HepG2 (cell line): ENCODE measurements at regions not wholly inside any gene's neighbourhood (a gene's known extent, or its start where the extent isn't known, plus 50 kb on each side); places are given as distances from the start of the nearest gene placed in this dataset.

ENCODE experiments used
- ATAC-seq: fragments of 200-7000 bp; cut with Tn5 transposase; 3 replicates; pipeline ENCODE4 v1.9.1; 2020; ENCODE audit warnings: mild to moderate bottlenecking, moderate library complexity
- BruUV-seq: library from RNA; stranded (reverse); fragments of 400-500 nt; replicated peaks from 2 replicates; lab custom pipeline; 2021; lab: Mats Ljungman, UMichigan
- CTCF ChIA-PET: fragments of 300-600 bp; formaldehyde crosslinking; extraction: SDS; loops from one replicate; lab custom pipeline; 2021; ENCODE audit warnings: low total read pairs, inconsistent platforms, low intra/inter-chr PET ratio; lab: Yijun Ruan, JAX
- POLR2A ChIA-PET: fragments of 350-600 bp; sonication (Branson Sonifier 250); formaldehyde crosslinking; loops from one replicate; lab custom pipeline; 2020; ENCODE audit warnings: antibody characterized with exemption, inconsistent platforms; lab: Yijun Ruan, JAX
- DNase-seq: peaks from one replicate; pipeline ENCODE4 v3.0.0-alpha.2; 2015; ENCODE audit warnings: low spot score
- FAIRE-seq: peaks from 3 replicates; lab custom pipeline; 2011; peaks lifted over from hg19 to GRCh38; lab: Jason Lieb, UNC
- H2AFZ ChIP-seq: one replicate; pipeline ENCODE4 v1.6.1; 2011; ENCODE audit warnings: low read length, inconsistent platforms
- H3K27ac ChIP-seq: fragments of 300-600 bp; 3 replicates; pipeline ENCODE4 v1.8.0; 2011; ENCODE audit warnings: mixed run types, mild to moderate bottlenecking, mixed read lengths, low read length, inconsistent platforms; ENCODE audit not compliant: insufficient read depth; ENCODE audit errors: extremely low read length
- H3K27me3 ChIP-seq, 2 experiments: fragments of 200-600 bp in 1 of 2; 2 replicates in 1 of 2; 3 replicates in 1 of 2; pipeline versions ENCODE4 v1.6.0 to v1.8.0; 2011; ENCODE audit warnings: low read length in 2 of 2, mild to moderate bottlenecking in 2 of 2, moderate library complexity in 2 of 2, inconsistent platforms in 1 of 2; ENCODE audit not compliant: insufficient read depth in 2 of 2, control insufficient read depth in 1 of 2
- H3K36me3 ChIP-seq, 2 experiments: fragments of 200-600 bp in 1 of 2; replicated peaks in 1 of 2; 2 replicates in 1 of 2; 3 replicates in 1 of 2; pipeline versions ENCODE4 v1.5.1 to v1.8.0; 2011; ENCODE audit warnings: low read length in 2 of 2, inconsistent platforms in 1 of 2; ENCODE audit not compliant: insufficient read depth in 2 of 2, control insufficient read depth in 1 of 2
- H3K4me1 ChIP-seq: 2 replicates; pipeline ENCODE4 v1.5.1; 2012; ENCODE audit warnings: low read length, inconsistent platforms; ENCODE audit not compliant: insufficient read depth
- H3K4me2 ChIP-seq: 2 replicates; pipeline ENCODE4 v1.6.0; 2011; ENCODE audit warnings: low read depth, low read length, inconsistent platforms
- H3K4me3 ChIP-seq, 3 experiments: fragments of 200-600 bp in 1 of 3; sonication (generic), shearing (Covaris generic) in 1 of 3; replicated peaks in 1 of 3; 2 replicates each; pipeline ENCODE4 v1.5.1; 2011 to 2016; ENCODE audit warnings: low read length in 3 of 3, inconsistent platforms in 2 of 3, low read depth in 2 of 3, mild to moderate bottlenecking in 2 of 3, control low read depth in 1 of 3, mixed read lengths in 1 of 3; ENCODE audit not compliant: insufficient read depth in 1 of 3
- H3K79me2 ChIP-seq: one replicate; pipeline ENCODE4 v1.6.1; 2011; ENCODE audit warnings: low read length, inconsistent platforms; ENCODE audit not compliant: insufficient read depth
- H3K9ac ChIP-seq: 2 replicates; pipeline ENCODE4 v1.6.0; 2011; ENCODE audit warnings: mild to moderate bottlenecking, low read depth, low read length, inconsistent platforms; ENCODE audit not compliant: insufficient read depth
- H3K9me3 ChIP-seq: 2 replicates; pipeline ENCODE4 v1.5.1; 2012; ENCODE audit warnings: mild to moderate bottlenecking, low read length
- H4K20me1 ChIP-seq: 2 replicates; pipeline ENCODE4 v1.6.0; 2011; ENCODE audit warnings: inconsistent platforms, mild to moderate bottlenecking, low read length, moderate library complexity; ENCODE audit not compliant: insufficient read depth
- AKAP8 ChIP-seq: sonication (generic); formaldehyde crosslinking; IDR thresholded peaks from 2 replicates; pipeline ENCODE4 v1.5.1; 2020; ENCODE audit warnings: mild to moderate bottlenecking, missing genetic modification reagents
- HNF1B ChIP-seq: sonication (generic); formaldehyde crosslinking; IDR thresholded peaks from 2 replicates; pipeline ENCODE4 v1.5.1; 2020; ENCODE audit warnings: mild to moderate bottlenecking, moderate library complexity, missing genetic modification reagents
- KLF13 ChIP-seq: sonication (generic); formaldehyde crosslinking; IDR thresholded peaks from 2 replicates; pipeline ENCODE4 v1.4.0; 2020; ENCODE audit warnings: mild to moderate bottlenecking, missing genetic modification reagents
- KLF16 ChIP-seq, 2 experiments: sonication (generic) in 1 of 2; formaldehyde crosslinking in 1 of 2; IDR thresholded peaks; 2 replicates each; pipeline versions ENCODE4 v1.6.1 to v1.8.0; 2016 to 2023; ENCODE audit warnings: missing genetic modification reagents in 2 of 2, missing compliant biosample characterization in 1 of 2
- KMT2B ChIP-seq: IDR thresholded peaks from 2 replicates; pipeline ENCODE4 v1.6.1; 2016; ENCODE audit warnings: missing genetic modification reagents, missing compliant biosample characterization
- SMAD1 ChIP-seq: sonication (generic); formaldehyde crosslinking; IDR thresholded peaks from 2 replicates; pipeline ENCODE4 v1.4.0; 2020; ENCODE audit warnings: missing genetic modification reagents, low read depth, mild to moderate bottlenecking, borderline replicate concordance
- THRA ChIP-seq: sonication (generic); formaldehyde crosslinking; IDR thresholded peaks from 2 replicates; pipeline ENCODE4 v1.4.0; 2020; ENCODE audit warnings: missing genetic modification reagents, borderline replicate concordance
- TRAFD1 ChIP-seq: sonication (generic); formaldehyde crosslinking; IDR thresholded peaks from 2 replicates; pipeline ENCODE4 v1.5.1; 2020; ENCODE audit warnings: missing genetic modification reagents, mild to moderate bottlenecking, borderline replicate concordance
- ZFP36L1 ChIP-seq: sonication (generic); formaldehyde crosslinking; IDR thresholded peaks from 2 replicates; pipeline ENCODE4 v1.8.0; 2022; ENCODE audit warnings: mild to moderate bottlenecking, missing genetic modification reagents, moderate library complexity
- ZSCAN12 ChIP-seq: sonication (generic); formaldehyde crosslinking; IDR thresholded peaks from 2 replicates; pipeline ENCODE4 v1.9.0; 2021; ENCODE audit warnings: mild to moderate bottlenecking, missing genetic modification reagents
- WGBS: methylation state at CpG from one replicate; pipeline ENCODE4 v1.1.6; 2017; ENCODE audit warnings: low lambda C conversion rate; 5-methylcytosine and 5-hydroxymethylcytosine counted together
- in situ Hi-C: cut with HindIII; loops from 2 replicates; pipeline ENCODE4 v1.10.0; 2017; ENCODE audit warnings: low pct_unique_long_range_greater_than_20kb; ENCODE audit not compliant: extremely low pct_ligation_motif_present
- intact Hi-C: fragments of 100-400 bp; cut with micrococcal nuclease; formaldehyde crosslinking; loops from one replicate; pipeline ENCODE4 v1.10.0; 2022; ENCODE audit not compliant: unreplicated experiment
- TF ChIP-seq, protein P1 (sequence below): sonication (generic); formaldehyde crosslinking; IDR thresholded peaks from 2 replicates; pipeline ENCODE4 v1.4.0; 2020; ENCODE audit warnings: missing genetic modification reagents, borderline replicate concordance
- TF ChIP-seq, protein P2 (sequence below): sonication (generic); formaldehyde crosslinking; conservative IDR thresholded peaks from 2 replicates; pipeline ENCODE4 v1.4.0; 2020; ENCODE audit warnings: missing genetic modification reagents
- TF ChIP-seq, protein P3 (sequence below): sonication (generic); formaldehyde crosslinking; IDR thresholded peaks from 2 replicates; pipeline ENCODE4 v1.9.0; 2022; ENCODE audit warnings: missing genetic modification reagents, mild to moderate bottlenecking, borderline replicate concordance

DNA sequence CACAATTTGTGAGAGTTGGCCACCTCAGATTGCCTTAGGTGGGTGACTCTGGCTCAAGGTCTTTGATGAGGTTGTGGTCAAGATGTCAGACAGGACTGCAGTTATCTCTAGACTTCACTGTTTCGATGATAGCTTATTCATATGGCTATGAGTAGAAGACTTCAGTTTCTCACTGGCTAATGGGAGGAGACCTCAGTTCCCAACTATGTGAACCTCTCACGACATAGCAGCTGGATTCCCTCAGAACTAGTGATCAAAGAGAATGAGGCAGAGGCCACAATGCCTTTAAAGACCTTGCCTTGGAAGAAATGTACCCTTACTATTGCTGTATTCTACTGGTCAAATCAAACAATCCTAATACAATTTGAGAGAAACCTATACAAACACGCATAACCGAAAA lies 607.5 kb upstream of the ROBO2 start:
- DNase-seq: no peak
- Histone ChIP-seq H4K20me1 (no peaks in the 10 kb centered on the region), H3K79me2 (no peaks in the 10 kb centered on the region), H2AFZ (no peak overlapping the region), H3K4me3 (no peak overlapping the region), H3K36me3 (no peaks in the 10 kb centered on the region), H3K9ac (no peak overlapping the region), H3K4me2 (no peak overlapping the region), H3K27ac (no peak overlapping the region), H3K27me3 (no peaks in the 10 kb centered on the region), H3K4me1 (no peaks in the 10 kb centered on the region), H3K9me3 (no peaks in the 10 kb centered on the region)
- ChIA-PET POLR2A (no interaction called here), CTCF (no interaction called here)
- no TSS peak for BruUV-seq
- intact Hi-C loops (no loop called here), in situ Hi-C loops (no loop called here)
- ATAC-seq: no peak
- FAIRE-seq: no peak
- 7% methylated on average over 4 of the region's 4 CpGs for WGBS
- TF ChIP-seq THRA (CRISPR knock-in tag): no peak
- no peak for TF ChIP-seq ZFP36L1 (CRISPR knock-in tag)
- no peak for TF ChIP-seq KLF13 (CRISPR knock-in tag)
- TF ChIP-seq, protein P1, sequence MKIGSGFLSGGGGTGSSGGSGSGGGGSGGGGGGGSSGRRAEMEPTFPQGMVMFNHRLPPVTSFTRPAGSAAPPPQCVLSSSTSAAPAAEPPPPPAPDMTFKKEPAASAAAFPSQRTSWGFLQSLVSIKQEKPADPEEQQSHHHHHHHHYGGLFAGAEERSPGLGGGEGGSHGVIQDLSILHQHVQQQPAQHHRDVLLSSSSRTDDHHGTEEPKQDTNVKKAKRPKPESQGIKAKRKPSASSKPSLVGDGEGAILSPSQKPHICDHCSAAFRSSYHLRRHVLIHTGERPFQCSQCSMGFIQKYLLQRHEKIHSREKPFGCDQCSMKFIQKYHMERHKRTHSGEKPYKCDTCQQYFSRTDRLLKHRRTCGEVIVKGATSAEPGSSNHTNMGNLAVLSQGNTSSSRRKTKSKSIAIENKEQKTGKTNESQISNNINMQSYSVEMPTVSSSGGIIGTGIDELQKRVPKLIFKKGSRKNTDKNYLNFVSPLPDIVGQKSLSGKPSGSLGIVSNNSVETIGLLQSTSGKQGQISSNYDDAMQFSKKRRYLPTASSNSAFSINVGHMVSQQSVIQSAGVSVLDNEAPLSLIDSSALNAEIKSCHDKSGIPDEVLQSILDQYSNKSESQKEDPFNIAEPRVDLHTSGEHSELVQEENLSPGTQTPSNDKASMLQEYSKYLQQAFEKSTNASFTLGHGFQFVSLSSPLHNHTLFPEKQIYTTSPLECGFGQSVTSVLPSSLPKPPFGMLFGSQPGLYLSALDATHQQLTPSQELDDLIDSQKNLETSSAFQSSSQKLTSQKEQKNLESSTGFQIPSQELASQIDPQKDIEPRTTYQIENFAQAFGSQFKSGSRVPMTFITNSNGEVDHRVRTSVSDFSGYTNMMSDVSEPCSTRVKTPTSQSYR (CRISPR knock-in tag): no peak
- TF ChIP-seq TRAFD1 (CRISPR knock-in tag): no peak
- TF ChIP-seq, protein P2, sequence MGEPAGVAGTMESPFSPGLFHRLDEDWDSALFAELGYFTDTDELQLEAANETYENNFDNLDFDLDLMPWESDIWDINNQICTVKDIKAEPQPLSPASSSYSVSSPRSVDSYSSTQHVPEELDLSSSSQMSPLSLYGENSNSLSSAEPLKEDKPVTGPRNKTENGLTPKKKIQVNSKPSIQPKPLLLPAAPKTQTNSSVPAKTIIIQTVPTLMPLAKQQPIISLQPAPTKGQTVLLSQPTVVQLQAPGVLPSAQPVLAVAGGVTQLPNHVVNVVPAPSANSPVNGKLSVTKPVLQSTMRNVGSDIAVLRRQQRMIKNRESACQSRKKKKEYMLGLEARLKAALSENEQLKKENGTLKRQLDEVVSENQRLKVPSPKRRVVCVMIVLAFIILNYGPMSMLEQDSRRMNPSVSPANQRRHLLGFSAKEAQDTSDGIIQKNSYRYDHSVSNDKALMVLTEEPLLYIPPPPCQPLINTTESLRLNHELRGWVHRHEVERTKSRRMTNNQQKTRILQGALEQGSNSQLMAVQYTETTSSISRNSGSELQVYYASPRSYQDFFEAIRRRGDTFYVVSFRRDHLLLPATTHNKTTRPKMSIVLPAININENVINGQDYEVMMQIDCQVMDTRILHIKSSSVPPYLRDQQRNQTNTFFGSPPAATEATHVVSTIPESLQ (CRISPR knock-in tag): no peak
- no peak for TF ChIP-seq AKAP8 (CRISPR knock-in tag)
- no peak for TF ChIP-seq ZSCAN12 (CRISPR knock-in tag)
- TF ChIP-seq KLF16 (CRISPR knock-in tag; IDR thresholded peaks at IDR 0.05): no peak
- TF ChIP-seq, protein P3, sequence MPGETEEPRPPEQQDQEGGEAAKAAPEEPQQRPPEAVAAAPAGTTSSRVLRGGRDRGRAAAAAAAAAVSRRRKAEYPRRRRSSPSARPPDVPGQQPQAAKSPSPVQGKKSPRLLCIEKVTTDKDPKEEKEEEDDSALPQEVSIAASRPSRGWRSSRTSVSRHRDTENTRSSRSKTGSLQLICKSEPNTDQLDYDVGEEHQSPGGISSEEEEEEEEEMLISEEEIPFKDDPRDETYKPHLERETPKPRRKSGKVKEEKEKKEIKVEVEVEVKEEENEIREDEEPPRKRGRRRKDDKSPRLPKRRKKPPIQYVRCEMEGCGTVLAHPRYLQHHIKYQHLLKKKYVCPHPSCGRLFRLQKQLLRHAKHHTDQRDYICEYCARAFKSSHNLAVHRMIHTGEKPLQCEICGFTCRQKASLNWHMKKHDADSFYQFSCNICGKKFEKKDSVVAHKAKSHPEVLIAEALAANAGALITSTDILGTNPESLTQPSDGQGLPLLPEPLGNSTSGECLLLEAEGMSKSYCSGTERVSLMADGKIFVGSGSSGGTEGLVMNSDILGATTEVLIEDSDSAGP (CRISPR knock-in tag): no peak
- no peak for TF ChIP-seq KMT2B (CRISPR knock-in tag)
- TF ChIP-seq SMAD1 (CRISPR knock-in tag): no peak
- TF ChIP-seq HNF1B (CRISPR knock-in tag): no peak
